GM18508 (cell line): ENCODE measurements at regions not wholly inside any gene's neighbourhood (a gene's known extent, or its start where the extent isn't known, plus 50 kb on each side); places are given as distances from the start of the nearest gene placed in this dataset.
"Not testable (repeated sequence)": the region's sequence is repeated elsewhere in the genome, so short reads cannot be mapped to it uniquely, and the experiment has no call there.

Experiments
- ATAC-seq: cut with Tn5 transposase; IDR thresholded peaks from one replicate; pipeline ENCODE4 v1.9.1; 2021; ENCODE audit warnings: moderate number of reproducible peaks; ENCODE audit not compliant: insufficient read depth, unreplicated experiment

DNA sequence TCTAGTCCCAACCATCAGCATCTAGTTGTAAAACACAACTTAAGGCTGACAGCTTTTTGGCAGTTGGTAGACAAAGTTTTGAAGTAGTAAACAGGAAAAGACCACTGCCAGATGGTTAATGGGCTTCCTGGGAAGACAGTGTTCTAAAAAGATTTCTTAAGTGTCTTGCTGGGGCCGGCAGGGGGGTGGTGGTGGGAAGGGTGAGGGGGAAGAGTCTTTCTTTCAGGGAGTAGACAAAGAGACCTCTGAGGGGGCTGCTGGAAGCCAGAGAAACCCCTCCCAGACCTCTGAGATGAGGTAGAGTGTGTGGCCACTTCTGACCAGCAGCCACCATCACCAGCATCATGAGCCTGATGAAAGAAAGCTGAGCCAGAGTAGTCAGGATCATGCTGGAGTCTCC is 784.9 kb downstream of the TENT5A start:
- ATAC-seq: no peak

DNA sequence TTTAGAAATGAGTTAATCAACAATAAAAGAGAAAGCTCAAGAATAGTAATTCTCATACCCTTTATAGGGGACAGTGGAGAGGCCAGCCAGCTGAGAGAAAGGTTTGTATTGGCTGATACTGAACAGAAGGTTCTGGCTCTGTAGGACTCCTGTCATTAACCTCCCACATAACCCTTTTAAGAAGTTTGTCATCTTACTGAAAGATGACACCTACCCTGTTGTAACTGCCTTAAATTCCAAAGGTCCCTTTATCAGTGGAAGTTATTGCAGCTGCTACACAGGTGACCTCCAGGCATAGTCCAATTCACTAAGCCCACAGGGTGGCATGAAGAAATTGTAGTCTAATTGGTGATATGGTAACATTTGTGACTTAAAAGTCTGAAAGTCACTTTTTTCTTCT is 790.1 kb downstream of the TENT5A start:
- ATAC-seq: no peak

DNA sequence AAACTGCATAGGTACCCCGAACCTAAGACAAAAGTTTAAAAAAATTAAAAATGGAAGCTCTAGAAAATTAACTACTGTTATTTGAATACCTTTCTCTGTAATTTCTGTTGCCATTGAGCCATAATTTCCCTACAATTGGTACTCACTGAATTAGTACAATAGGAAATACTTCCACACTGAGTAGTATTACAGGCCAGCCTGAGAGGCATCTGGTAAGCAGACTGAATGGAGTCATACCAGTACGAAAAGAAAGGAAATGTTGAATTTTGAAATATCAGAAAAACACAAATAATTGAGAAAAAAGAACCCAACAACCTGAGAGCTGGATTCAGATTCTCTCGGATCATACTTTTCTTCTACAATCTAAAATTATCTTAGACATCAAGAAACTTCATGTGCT is 791.3 kb downstream of the TENT5A start:
- ATAC-seq: no peak

- no peak for ATAC-seq
Measured at GRCh38 chr6:80959034-80959433, 793.4 kb downstream of the TENT5A start.

DNA sequence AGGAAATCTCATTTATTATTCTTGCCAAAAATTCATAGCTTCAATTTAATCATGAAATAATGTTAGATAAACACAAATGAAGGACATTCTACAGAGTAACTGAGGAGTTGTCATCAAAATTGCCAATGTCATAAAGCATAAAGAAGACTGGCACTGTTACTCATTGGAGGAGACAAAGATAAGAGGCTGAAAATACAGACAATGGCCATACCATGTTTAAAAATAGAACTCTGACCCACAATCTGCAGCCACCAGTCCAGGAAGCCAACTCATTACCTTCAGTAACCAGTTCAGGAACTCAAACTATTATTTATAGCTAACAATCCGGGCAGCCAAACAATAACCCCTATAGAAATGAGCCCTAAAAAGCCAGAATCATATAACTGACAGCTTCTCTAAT is 795.6 kb downstream of the TENT5A start:
- no peak for ATAC-seq

DNA sequence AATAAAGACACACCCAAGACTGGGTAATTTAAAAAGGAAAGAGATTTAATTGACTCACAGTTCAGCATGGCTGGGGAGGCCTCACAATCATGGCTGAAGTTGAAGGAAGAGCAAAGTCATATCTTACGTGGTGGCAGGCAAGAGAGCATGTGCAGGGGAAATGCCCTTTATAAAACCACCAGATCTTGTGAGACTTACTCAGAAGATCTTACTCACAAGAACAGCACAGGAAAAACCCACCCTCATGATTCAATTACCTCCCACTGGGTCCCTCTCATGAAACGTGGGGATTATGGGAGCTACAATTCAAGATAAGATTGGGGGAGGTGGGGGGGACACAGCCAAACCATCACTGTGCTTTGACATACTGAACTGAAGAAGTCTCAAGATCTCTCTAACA is 800.0 kb downstream of the TENT5A start:
- not testable (repeated sequence) for ATAC-seq

- ATAC-seq: no peak
Measured at GRCh38 chr6:80946402-80946801, 806.1 kb downstream of the TENT5A start.

DNA sequence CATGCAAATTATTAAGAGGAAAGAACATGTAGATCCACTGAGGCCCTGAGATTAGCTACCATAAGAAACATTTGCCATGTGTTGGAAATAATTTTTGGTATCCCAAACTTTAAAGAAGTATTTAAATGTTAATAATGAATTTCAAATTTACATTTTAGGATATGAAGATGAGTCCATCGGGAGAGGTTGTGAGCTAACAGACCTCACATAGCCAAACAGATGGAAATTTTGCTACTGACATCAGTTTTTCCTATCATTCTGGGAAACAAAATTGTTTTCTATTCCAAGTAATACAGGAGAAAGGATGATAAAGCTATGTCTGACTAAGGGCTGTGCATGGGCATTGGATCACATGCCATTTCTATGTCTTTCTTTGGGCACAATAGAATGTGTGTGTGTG is 809.6 kb downstream of the TENT5A start:
- ATAC-seq: no peak

DNA sequence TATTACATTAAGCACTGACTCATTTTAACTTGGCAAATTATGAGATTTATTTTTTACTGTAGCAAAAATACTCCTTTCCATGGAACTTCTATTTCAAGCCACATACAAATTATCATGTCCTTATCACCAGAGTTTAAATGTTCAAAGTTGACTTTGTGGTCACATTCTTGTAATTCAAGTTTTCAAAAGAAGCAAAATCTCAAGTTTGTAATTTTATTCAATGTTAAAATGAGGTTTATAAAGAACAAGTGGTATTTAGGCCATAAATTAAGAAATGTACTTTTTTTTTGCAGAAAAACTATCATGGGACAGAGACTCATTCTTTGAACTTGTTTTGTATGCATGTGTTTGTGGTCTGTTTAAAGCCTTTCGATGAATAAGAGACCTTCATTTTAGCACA is 811.5 kb downstream of the TENT5A start:
- no peak for ATAC-seq

DNA sequence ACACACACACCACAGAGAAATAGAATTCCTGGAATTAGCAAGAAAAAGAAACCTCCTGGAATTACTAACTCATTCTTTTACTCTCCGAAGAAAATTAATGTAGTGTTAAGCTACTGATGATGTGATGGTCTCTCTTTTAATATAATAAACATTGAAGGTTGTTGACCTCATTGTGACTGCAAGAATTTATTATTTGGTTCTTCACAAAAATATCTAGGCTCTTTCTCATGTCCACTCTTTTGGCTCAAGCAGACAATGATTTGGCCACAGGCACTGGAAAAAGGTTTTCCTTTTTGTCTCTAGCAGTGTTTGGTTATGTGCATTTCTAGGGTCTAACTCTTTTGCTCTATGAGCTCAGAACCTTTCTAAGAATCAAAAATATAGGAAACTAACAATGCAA is 811.9 kb downstream of the TENT5A start:
- no peak for ATAC-seq

DNA sequence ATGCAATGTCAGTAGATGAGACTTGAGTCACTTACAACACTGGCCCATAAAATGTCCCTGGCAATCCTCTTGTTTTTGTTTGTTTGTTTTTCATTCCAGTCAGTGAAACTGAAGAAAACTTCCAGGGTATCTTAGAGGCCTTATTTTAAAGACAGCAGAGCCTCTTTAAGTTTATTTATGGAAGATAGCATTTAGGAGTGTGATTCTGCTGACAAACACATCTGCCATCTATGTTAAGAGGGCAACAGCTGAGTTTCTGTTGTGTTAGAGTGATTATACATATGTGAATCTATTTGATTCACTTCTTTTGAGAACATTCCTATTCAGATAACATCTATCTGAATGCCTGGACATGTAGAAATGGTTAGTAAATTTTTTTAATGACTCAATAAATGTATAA is 812.6 kb downstream of the TENT5A start:
- no peak for ATAC-seq

- ATAC-seq: no peak
Measured at GRCh38 chr6:80939480-80939879, 813.0 kb downstream of the TENT5A start.

GRCh38 chr6:80938131-80938530 is 814.4 kb downstream of the TENT5A start:
- ATAC-seq: no peak

DNA sequence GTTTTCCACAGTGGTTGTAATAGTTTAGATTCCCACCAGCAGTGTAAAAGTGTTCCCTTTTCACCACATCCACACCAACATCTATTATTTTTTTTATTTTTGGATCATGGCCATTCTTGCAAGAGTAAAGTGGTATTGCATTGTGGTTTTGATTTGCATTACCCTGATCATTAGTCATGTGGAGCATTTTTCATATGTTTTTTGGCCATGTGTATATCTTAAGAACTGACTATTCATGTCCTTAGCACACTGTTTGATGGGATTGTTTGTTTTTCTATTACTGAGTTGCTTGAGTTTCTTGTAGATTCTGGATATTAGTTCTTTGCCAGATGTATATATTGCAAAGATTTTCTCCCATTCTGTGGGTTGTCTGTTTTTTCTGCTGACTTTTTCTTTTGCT is 820.1 kb downstream of the TENT5A start:
- ATAC-seq: no peak

DNA sequence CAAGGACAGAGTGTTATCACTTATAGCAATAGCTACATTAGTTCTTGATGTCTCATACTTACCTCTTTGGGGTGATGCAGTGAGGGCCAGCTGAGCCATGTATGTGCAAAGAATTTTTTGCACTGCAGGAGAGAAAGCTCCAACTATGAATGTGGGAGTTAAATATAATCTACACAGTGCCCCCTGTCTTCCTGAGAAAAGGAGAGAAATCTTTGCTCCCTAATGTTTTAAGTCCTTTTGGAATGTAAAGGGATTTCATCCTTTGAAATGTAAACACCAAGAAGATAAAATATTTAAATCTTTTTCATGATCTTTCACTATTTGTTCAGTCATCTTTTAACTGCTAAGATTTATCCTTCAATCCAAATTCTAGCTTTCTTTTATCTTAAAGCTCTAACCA is 822.1 kb downstream of the TENT5A start:
- no peak for ATAC-seq

- no peak for ATAC-seq
Measured at GRCh38 chr6:80923816-80924215, 817.3 kb downstream of the BCKDHB start.

GRCh38 chr6:80922916-80923455 is 816.5 kb downstream of the BCKDHB start:
- ATAC-seq: no peak

- no peak for ATAC-seq
Measured at GRCh38 chr6:80921861-80922460, 815.5 kb downstream of the BCKDHB start.

DNA sequence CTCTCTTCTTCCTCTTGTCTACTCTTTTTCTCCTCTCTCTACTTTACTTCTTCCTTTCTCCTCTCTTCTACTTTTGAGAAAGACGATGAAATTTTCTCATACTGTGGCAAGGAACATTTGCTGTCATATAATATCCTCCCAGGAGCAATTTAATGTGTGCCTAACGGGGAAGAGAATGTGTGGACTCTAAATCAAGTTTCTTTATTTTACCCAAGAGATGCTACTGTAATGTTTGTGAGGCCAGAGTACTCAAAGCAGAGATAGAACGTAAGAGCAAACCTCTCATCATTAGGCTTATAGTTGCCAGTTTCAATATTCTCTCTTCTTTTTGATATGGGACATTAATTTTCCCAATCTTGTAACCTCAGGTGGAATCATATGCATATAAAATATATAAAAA is 801.4 kb downstream of the BCKDHB start:
- no peak for ATAC-seq

GRCh38 chr6:80903711-80904110 is 797.2 kb downstream of the BCKDHB start:
- ATAC-seq: no peak

DNA sequence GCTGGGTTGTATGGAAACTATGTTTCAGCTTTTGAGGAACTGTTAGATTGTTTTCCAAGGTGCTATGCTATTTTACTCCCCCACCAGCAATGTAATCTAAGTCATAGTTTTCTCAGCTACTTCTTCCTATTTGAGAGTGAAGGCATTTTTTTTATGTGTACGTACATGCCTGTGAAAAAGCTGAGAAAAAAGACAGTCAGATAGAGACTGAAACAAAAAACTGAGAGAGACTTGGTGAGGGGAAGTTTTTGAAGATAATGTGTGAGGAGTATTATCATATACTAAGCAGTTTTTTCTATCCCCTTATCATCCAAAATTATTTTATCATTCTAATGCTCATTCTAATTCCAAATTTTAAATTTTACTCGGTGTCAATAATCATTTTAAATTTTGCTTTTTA is 780.0 kb downstream of the BCKDHB start:
- peak; percentile 91 for ATAC-seq

DNA sequence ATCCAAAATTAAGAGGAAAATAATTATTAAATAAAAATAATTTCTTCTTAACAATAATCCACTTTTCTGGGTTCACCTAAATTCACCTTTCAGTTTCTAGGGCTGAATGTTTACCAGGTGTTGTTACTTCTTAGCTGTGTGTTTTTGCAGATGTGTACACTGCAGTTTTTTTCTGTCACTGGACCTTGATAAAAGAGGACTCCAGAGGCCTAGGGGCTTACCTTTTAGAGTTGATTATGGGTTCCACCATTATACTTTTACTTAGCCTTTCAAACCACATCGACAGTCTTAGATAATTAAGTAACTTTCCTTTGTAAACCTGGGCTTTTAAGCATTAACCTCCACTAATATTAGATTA is 766.5 kb downstream of the BCKDHB start:
- ATAC-seq: no peak
